Endothelial cell (in vitro differentiated cells): ENCODE measurements at regions not wholly inside any gene's neighbourhood (a gene's known extent, or its start where the extent isn't known, plus 50 kb on each side); places are given as distances from the start of the nearest gene placed in this dataset.

Experiments
- DNase-seq: peaks from one replicate; pipeline ENCODE4 v3.0.0; 2021; ENCODE audit warnings: low spot score
- H3K27ac Mint-ChIP-seq: one replicate; pipeline ENCODE4 v1.8.0; 2021; ENCODE audit warnings: mixed read lengths, inconsistent platforms; ENCODE audit not compliant: unreplicated experiment
- H3K27me3 Mint-ChIP-seq: one replicate; pipeline ENCODE4 v1.8.0; 2021; ENCODE audit warnings: mild to moderate bottlenecking, moderate library complexity, mixed read lengths, inconsistent platforms; ENCODE audit not compliant: unreplicated experiment
- H3K36me3 Mint-ChIP-seq: one replicate; pipeline ENCODE4 v1.8.0; 2021; ENCODE audit warnings: mild to moderate bottlenecking, low read depth, mixed read lengths, inconsistent platforms; ENCODE audit not compliant: unreplicated experiment
- H3K4me1 Mint-ChIP-seq: one replicate; pipeline ENCODE4 v1.8.0; 2021; ENCODE audit warnings: mild to moderate bottlenecking, mixed read lengths, inconsistent platforms; ENCODE audit not compliant: unreplicated experiment
- H3K4me3 Mint-ChIP-seq: one replicate; pipeline ENCODE4 v1.8.0; 2021; ENCODE audit warnings: mild to moderate bottlenecking, mixed read lengths, inconsistent platforms; ENCODE audit not compliant: unreplicated experiment
- H3K9me3 Mint-ChIP-seq: one replicate; pipeline ENCODE4 v1.8.0; 2021; ENCODE audit warnings: mixed read lengths, inconsistent platforms; ENCODE audit not compliant: unreplicated experiment
- TF ChIP-seq, protein P1 (sequence below): fragments of 200-600 bp; sonication (generic); IDR thresholded peaks from one replicate; pipeline ENCODE4 v1.5.0; 2021; ENCODE audit warnings: antibody characterized with exemption; ENCODE audit not compliant: unreplicated experiment

GRCh38 chr12:126688556-126688955, 1578.4 kb upstream of the TMEM132C start:
- peaks cover 7% of the 10 kb centered on the region for H3K36me3 Mint-ChIP-seq
- H3K27ac Mint-ChIP-seq, result no peak overlapping the region
- peaks cover 2% of the 10 kb centered on the region for H3K27me3 Mint-ChIP-seq
- H3K4me1 Mint-ChIP-seq, result no peaks in the 10 kb centered on the region
- peaks cover 26% of the 10 kb centered on the region for H3K9me3 Mint-ChIP-seq
- TF ChIP-seq, protein P1, sequence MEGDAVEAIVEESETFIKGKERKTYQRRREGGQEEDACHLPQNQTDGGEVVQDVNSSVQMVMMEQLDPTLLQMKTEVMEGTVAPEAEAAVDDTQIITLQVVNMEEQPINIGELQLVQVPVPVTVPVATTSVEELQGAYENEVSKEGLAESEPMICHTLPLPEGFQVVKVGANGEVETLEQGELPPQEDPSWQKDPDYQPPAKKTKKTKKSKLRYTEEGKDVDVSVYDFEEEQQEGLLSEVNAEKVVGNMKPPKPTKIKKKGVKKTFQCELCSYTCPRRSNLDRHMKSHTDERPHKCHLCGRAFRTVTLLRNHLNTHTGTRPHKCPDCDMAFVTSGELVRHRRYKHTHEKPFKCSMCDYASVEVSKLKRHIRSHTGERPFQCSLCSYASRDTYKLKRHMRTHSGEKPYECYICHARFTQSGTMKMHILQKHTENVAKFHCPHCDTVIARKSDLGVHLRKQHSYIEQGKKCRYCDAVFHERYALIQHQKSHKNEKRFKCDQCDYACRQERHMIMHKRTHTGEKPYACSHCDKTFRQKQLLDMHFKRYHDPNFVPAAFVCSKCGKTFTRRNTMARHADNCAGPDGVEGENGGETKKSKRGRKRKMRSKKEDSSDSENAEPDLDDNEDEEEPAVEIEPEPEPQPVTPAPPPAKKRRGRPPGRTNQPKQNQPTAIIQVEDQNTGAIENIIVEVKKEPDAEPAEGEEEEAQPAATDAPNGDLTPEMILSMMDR, result no peak
- no peak for DNase-seq
- no peak overlapping the region for H3K4me3 Mint-ChIP-seq

- Mint-ChIP-seq H3K27ac (no peak overlapping the region), H3K36me3 (peaks cover 9% of the 10 kb centered on the region), H3K9me3 (peaks cover 25% of the 10 kb centered on the region), H3K4me3 (no peak overlapping the region), H3K27me3 (no peaks in the 10 kb centered on the region), H3K4me1 (no peaks in the 10 kb centered on the region)
- TF ChIP-seq, protein P1, result no peak
- DNase-seq, result no peak
Observed at GRCh38 chr12:126700096-126700495, 1566.9 kb upstream of the TMEM132C start.

- H3K9me3 Mint-ChIP-seq, result peaks cover 14% of the 10 kb centered on the region
- no peak overlapping the region for H3K4me3 Mint-ChIP-seq
- no peaks in the 10 kb centered on the region for H3K4me1 Mint-ChIP-seq
- no peaks in the 10 kb centered on the region for H3K27me3 Mint-ChIP-seq
- H3K36me3 Mint-ChIP-seq, result peaks cover 9% of the 10 kb centered on the region
- TF ChIP-seq, protein P1, result peak; percentile 41
- H3K27ac Mint-ChIP-seq, result no peak overlapping the region
- no peak for DNase-seq
Observed at GRCh38 chr12:126704609-126705008, 1562.4 kb upstream of the TMEM132C start.

- H3K27ac Mint-ChIP-seq, result no peak overlapping the region
- DNase-seq, result no peak
- H3K9me3 Mint-ChIP-seq, result peaks cover 13% of the 10 kb centered on the region
- no peak overlapping the region for H3K4me3 Mint-ChIP-seq
- TF ChIP-seq, protein P1, result no peak
- H3K4me1 Mint-ChIP-seq, result no peaks in the 10 kb centered on the region
- peaks cover 3% of the 10 kb centered on the region for H3K27me3 Mint-ChIP-seq
- H3K36me3 Mint-ChIP-seq, result peaks cover 3% of the 10 kb centered on the region
Observed at GRCh38 chr12:126706300-126706699, 1560.7 kb upstream of the TMEM132C start.

GRCh38 chr12:126708492-126708896, 1558.5 kb upstream of the TMEM132C start:
- H3K4me1 Mint-ChIP-seq, result no peaks in the 10 kb centered on the region
- H3K9me3 Mint-ChIP-seq, result peaks cover 6% of the 10 kb centered on the region

More at GRCh38 chr12:126708492-126708896, 1558.5 kb upstream of the TMEM132C start:
- DNase-seq, result no peak
- Mint-ChIP-seq H3K27me3 (peaks cover 3% of the 10 kb centered on the region), H3K4me3 (no peak overlapping the region), H3K36me3 (peaks cover 3% of the 10 kb centered on the region), H3K27ac (no peak overlapping the region)
- TF ChIP-seq, protein P1, result no peak
